Muscle of back (tissue), 3 donors: ENCODE measurements at regions not wholly inside any gene's neighbourhood (a gene's known extent, or its start where the extent isn't known, plus 50 kb on each side); places are given as distances from the start of the nearest gene placed in this dataset.
"Not testable (repeated sequence)": the region's sequence is repeated elsewhere in the genome, so short reads cannot be mapped to it uniquely, and the experiment has no call there.

Source experiments
- DNase-seq, 3 donors: peaks; one replicate each; pipeline versions ENCODE4 v3.0.0 to v3.0.0-alpha.2; 2013

DNA sequence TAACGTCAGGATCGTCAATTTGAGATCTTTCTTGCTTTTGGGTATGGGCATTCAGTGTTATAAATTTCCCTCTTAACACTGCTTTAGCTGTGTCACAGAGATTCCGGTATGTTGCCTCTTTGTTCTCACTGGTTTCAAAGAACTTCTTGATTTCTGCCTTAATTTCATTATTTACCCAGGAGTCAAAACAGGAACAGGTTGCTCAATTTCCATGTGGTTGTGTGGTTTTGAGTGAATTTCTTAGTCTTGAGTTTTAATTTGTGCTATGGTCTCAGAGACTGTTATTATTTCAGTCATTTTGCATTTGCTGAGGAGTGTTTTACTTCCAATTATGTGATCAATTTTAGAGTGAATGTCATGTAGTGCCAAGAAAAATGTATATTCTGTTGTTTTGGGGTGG is 153.1 kb downstream of the PCDH17 start:
- DNase-seq = no peak

DNA sequence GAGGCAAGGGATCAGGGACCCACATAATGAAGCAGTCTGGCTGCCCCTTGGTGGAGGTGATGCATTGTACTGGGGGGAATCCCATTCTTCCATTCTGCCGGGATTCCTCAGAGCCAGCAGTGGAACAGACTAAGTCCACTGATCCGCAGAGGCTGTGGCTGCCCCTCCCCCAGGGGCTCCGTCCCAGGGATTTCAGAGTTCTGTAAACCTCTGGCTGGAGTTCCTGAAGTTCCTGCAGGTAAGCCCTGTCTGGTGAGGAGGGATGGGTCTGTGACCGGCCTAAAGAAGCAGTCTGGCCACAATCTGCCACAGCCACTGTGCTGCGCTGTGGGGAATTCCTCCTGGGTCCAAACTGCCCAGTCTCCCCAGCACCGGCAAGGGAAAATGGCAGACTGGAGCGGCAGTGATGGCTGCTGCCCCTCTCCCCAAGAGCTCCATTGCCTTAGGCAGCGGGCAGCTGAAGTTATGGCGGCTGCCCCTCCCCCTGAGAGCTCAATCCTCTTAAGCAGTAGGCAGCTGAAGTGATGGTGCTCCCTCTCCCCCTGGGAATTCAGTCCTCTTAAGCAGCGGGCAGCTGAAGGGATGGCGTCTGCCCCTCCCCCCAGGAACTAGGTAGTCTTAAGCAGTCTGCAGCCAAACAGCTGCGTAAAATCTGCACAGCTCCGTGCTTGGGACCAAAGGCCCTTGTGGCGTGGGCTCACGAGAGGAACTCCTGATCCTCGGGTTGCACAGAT is 155.7 kb downstream of the PCDH17 start:
- DNase-seq = no peak

DNA sequence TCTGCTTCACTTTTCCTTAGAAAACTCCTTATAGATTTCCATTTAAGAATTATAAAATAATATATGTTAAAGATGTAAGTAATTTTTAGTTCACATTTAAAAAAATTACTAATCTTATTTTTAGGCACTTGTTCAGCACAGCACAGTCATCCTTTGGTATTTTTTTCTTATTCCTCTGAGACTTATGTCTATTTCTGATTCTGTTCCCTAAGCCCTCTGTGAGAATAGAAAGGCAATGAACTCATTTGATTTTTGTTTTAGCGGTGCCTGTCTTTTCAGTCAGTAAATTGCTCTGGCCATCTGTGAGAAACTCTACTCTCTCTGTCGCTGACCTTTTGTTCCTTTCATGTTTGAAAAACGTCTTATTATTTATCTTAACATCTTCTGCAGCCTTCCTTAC is 168.1 kb downstream of the PCDH17 start:
- no peak for DNase-seq

DNA sequence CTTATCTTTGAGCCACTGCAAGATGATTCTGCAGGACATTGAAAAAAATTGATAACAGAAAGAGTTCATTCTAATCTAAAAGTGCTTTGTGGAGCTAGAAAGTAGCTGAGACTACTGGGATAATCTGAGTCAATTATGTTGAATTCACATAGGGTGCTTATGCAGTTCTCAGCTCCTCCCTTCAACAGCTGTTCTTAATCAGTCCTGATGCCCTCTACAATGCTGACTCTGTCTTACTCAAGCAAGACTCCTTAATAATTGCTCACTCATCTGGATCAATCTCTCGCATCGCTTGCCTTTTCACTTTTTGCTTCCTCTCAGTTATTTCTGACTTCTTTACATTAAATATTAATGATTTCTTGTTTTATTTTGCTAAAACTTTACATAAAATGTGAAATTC is 182.1 kb downstream of the PCDH17 start:
- DNase-seq = peak in 1 of 3 donors; percentile 6

DNA sequence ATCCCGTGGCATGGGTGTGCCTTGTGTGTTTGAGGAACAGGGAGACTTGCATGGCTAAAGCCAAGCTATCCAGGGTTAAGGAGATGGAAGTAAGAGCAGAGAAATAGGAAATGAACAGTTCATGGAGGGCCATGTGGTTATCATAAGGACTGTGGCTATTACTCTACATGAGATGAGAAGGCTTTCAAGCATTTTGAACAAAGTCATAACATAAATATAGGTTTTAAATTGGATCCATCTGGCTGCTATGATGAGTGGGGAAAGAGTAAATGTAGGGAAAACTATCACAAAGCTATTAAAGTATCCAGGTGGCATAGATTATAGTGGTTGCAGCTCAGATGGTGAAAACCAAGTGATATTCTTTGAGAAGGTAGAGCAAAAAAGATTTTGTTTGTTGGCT is 184.1 kb downstream of the PCDH17 start:
- DNase-seq = no peak

DNA sequence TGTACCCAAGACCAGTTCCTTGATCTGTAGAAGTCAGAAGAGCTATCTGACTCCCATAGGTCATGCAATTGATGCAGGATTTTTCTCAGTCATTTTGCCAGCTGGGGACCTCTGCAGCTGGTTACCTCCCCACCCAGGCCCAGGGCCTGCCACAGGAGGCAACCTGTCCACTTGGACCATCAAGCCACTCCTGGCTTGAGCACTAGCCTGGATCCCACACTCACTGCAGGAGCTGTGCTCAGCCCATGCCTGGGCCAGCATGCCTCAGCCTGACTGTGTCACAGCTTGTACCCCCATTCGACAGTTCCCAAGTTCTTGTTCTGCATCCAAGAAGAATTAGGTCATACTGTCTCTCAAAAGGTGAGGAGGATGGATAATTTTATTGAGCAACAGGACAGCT is 189.4 kb downstream of the PCDH17 start:
- no peak for DNase-seq

DNA sequence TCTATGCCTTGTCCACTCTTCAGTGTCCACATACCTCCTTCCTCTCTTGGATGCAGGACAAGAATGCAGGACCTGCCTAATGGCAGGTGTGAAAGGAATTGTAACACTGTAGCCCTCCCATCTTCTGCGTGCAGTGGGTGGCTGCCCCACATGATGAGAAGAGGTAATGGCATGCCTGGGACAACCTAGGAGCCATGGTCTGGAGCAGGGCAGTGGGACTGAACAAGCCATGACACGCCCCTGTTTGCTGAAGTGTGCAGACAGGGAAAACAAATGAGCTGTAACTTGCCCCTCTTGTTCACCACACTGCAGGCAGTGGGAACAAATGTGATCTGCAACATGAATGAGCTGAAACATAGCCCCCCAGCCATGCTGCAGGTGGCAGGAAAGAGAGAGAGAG is 192.2 kb downstream of the PCDH17 start:
- no peak for DNase-seq

DNA sequence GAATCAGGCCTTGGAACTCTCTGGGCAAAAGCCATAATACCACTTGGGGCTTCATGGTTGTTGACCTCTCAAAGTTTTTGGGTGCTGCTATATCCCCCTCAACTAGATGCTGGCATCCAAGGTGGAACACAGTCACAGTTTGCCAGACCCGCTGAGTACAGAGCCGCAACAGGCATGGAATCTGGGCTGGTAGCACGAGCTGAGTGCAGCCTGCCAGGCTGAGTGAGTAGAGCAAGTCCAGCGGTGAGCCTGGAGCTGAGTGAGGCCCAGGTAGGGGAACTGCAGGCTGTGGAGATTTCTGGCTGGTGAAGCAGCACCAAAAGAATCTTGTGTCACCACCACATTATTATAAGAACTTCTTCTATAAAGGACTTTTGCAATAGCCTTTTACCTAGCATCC is 192.6 kb downstream of the PCDH17 start:
- no peak for DNase-seq

DNA sequence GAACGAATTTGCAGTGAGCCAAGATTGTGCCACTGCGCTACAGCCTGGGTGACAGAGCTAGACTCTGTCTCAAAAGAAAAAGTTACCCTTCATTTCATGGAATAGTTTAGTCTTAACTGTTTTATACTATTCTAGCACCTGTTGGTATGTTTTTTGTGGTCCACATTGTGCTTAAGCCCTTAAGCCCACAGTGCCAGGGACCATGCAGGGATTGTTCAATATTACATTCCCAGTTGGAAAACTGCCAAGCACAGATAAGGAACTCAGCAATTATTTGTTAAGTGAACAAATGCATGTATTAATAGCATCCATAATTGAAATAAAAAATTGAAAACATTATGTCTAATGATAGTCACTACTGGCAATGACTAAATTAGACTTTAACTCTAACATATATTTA is 193.5 kb downstream of the PCDH17 start:
- no peak for DNase-seq

DNA sequence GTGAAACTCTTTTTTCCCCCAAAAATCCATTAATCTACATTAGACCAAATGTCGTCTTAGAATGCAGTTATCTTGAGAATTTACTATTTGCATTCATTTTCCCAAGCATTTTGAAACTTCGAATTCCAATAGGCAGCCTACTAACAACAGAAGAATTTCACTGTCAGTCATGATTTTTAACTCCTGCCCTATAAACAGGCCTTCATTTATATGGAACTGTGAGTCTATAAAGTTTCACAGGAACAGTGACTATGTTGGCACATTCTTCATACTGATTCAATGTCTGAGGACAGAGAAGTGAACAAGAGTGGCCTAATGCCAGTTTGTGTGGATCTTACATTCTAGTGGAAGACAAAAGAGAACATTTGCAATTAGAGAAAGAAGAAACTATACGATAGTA is 198.0 kb downstream of the PCDH17 start:
- no peak for DNase-seq

DNA sequence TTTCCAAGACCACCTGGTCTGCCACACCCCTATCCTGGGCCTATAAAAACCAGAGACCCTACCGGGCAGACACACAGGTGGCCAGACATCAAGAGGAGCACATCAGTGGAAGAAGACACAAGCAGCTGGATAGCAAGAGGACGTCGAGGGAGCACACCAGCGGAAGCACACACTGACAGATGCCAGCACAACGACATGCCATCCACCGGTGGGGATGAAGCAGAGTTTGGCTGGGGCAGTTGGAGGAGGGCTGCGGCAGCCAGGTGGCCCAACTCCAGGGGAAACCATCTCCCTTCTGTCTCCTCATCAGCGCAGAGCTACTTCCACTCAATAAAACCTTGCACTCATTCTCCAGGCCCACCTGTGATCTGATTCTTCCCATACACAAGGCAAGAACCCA is 200.6 kb downstream of the PCDH17 start:
- no peak for DNase-seq

DNA sequence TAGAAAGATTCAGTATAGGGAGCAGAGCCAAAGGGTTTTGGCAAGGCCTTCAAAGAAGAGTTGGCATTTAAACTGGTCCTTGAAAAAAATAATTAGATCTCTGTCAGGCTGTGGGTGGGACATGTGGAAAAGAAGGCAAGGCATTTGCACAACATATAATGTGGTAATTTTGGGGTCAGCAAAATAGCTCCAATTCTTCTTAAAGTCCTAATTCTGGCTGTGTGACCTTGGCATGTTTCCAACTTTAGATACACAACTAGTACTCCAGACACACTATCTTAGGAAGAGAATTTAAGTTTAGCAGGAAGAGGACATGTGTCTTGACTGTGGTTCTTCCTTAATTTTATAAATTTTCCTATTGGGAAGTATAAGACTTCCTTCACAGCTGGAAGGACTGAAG is 206.3 kb downstream of the PCDH17 start:
- no peak for DNase-seq

DNA sequence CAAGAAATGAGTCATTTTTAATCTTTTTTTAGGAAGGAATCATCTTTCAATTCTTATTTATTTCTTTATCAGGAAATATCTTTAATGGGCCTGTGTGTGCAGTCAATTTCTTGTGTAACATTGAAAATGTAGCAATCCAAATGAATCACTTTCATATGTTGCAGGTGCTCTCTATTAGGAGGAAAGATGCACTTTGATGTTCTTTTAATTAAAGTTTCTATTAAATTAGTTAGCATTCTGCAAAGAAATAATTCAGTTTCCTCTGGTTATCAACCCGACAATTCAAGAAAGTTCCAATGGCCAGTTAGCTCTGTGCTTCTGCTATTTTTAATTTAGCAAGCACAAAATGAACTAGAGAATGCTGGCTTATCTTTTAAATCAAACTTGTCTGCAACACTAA is 212.0 kb downstream of the PCDH17 start:
- DNase-seq = no peak

DNA sequence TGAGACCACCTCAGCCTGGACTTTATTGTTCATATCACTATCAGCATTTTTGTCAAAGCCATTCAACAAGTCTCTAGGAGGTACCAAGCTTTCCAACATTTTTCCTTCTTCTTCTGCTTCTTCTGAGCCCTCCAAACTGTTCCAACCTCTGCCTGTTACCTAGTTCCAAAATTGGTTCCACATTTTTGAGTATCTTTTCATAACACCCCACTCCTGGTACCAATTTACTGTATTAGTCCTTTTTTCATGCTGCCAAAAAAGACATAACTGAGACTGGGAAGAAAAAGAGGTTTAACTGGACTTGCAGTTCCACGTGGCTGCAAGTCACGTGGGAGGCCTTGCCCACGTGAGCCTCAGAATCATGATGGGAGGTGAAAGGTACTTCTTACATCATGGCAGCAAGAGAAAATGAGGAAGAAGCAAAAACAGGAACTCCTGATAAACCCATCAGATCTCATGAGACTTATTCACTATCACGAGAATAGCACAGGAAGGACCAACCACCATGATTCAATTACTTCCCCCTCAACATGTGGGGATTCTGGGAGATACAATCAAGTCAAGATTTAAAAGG is 215.1 kb downstream of the PCDH17 start:
- no peak for DNase-seq

DNA sequence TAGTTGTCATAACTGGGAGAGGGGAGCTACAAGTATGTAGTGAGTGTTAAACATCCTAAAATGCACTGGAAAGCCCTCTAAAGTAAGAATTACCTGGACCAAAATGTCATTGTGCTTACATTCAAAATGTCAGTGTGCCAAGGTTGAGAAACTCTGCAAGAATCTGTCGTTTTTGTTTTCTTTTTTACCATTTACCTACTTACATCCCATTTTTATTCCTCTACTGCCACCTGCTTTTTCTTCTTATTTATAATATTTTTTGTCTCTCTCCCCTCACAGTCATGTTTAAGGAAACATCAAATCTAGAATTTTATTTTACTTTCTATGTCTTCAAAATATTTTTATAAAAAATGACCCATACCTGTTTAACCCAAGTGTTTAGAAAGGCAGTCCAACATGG is 226.4 kb downstream of the PCDH17 start:
- no peak for DNase-seq

DNA sequence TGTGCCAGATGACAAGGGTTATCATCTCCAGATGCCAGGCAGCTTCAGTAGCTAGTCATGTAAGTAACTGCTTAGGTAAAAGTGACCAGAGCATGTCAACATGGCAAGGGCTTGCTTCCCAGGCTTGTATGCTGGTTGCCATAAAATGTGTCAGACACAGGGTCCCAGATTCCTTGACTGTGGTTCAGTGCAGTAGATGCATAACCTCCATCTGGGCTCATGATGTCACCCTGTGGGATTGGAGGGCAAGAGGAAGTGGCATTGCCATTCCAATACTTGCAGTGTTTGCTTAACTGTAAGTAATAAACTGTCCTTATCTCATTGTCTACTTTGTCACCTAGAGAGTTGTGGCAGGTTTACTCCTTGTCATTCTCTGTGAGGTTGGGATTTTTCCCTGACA is 226.8 kb downstream of the PCDH17 start:
- DNase-seq = no peak

DNA sequence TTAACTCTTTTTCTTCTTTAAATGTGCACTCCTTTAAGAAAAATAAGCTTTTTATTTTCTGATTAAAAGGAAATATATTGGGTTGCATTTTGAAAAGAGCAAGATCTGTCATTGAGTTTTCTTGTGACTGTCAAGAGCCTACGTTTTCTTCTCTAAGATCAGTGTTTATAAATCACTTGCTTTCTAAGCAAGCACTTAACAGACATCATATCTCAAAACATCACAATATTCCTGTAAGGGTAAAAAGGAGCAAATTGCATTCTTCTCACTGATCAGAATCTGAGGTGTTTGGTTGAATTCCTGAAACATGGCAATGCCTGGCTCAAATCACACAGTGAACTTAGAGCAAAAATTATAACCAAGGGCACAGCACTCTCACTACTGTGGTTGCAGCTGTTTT is 231.3 kb downstream of the PCDH17 start:
- DNase-seq = no peak

DNA sequence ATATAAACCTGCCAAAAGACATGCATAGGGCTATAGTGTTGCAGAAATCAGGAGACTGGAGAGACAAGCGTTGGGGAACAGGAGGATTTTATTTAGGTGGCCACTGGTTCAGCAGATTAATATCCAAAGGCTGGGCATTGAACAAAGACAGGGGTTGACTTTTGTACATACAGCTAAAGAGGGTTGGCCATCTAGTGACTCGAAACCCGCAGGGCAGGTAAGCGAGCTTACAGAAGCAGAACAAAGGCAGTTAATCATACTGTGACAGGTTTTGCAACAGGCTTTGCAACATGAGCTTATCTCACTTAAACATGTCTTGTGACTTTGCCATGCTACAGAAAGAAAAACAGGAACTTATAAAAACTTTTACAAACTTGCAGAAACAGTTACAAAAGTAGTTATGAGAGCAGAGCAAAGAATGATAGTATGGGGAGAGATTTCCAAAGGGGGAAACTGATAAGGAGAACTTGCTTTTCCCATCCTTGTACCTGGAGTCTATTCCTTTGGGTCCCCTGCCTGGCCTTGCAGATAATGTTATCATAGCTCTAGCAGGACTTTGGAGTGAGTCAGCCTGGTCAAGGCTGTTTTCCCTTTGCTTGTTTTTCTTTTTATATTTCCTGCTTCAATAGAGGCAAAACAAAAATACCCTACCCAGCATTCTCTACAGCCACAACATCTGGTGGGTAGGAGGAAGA is 234.2 kb downstream of the PCDH17 start:
- no peak for DNase-seq

DNA sequence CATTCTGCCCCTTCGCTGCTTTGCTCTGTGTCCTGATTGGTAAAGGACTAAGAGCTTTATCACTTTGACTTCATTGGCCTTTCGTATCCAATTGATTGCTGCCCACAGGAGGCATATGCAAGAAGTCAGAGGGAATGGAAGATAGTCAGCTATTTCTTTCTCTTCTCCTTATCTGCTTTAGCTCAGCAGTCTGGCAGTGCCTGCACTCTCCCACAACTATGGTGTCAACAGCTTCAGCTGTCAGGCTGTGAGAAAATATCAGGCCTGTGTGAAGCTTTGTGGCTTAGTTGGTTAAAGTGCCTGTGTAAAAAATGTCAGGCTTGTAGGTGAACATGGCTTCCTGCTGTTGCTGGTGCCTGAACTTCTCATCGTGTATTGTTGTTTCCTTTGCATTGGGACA is 243.0 kb downstream of the PCDH17 start:
- DNase-seq = no peak

DNA sequence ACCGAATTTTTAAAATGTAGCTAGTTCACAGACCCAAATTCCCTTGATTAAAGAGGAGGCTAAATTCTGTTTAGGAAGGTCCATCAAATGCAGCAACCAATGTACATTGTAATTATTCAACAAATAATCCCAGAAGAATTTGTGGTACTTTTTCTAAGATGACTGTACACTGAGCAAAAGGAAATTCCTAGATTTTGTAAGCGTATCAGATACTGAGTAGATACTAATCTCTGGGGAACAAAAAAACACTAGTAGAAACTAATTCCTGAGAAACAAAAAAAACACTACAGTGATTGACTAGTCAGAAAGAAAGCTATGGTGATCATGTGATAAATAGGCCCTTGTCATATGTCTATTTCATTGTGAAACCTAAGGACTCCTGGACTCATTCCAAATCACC is 246.1 kb downstream of the PCDH17 start:
- DNase-seq = peak in 1 of 3 donors; percentile 10

DNA sequence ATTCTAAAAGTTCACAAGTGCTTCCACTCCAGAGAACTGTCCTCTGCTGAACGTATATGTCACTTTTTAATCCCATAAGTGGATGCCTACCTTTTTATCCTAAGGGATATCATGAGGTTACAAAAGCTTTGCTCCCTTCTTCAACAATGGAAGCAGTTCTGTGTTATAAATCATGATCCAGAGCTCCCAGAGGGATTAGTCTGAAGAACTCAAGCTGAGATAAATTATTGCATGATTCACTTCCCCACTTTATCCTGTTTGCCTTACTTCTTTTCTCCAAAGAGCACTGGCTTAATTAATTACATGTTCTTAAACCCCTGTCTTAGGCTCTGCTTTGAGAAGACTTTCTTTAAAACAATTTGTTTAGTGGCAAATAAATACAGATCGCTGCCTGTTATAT is 246.7 kb downstream of the PCDH17 start:
- DNase-seq = peak in 1 of 3 donors; percentile 1

DNA sequence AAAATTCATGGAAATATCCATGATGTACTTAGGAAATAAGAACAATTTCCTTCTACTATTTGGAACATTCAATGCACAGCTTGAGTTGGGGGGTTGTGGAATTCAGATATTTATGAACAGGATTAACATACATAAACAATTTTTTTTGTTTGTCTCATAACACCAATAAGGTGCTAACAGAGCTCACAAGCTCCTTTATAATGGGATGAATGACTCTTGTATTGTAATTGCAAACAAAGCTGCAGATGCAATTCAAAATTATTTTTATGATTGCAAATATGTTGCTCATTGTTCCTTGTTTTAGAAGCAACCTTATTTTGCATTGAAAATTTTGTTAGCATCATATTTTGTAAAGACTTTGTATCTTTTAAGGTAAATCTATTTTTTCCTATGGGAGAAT is 265.7 kb downstream of the PCDH17 start:
- no peak for DNase-seq

DNA sequence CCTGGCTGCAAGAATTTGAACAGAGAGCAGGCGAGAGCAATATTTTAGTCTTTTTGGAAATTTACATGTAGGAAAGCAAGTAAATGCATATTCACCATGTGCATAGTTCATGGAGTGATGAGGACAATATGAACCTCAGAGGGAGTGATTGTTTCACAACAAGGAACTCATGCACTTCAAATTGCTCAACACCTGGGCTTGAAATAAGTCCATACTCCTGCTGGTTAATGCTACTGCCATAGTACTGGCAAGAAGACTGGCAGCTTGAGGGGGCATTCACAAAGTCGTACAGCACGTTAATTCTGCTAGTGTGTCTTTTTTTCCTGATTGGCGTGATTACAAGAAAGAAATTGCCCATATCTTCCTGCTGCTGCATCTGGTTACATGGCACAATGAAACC is 267.6 kb downstream of the PCDH17 start:
- no peak for DNase-seq

DNA sequence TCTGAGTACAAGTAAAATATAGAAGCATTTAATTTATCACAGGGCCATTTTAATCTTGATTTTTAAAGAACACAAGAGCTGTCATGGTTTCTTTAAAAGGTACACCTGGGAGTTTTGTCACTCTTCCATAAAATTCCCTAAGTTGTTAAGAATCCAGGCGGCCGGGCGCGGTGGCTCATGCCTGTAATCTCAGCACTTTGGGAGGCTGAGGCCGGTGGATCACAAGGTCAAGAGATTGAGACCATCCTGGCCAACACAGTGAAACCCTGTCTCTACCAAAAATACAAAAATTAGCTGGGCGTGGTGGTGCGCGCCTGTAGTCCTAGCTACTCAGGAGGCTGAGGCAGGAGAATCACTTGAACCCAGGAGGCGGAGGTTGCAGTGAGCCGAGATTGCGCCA is 278.3 kb downstream of the PCDH17 start:
- DNase-seq = not testable (repeated sequence)
